Peyer's patch (tissue), 4 donors: ENCODE measurements at regions not wholly inside any gene's neighbourhood (a gene's known extent, or its start where the extent isn't known, plus 50 kb on each side); places are given as distances from the start of the nearest gene placed in this dataset.

ENCODE experiments used
- DNase-seq, 3 donors: peaks; one replicate each; pipeline ENCODE4 v3.0.0-alpha.2; 2017 to 2019
- H3K27ac ChIP-seq, 4 donors: fragments of 200-600 bp; sonication (generic); one replicate each; pipeline ENCODE4 v1.5.1; 2016 to 2019
- H3K27me3 ChIP-seq, 2 donors: fragments of 200-600 bp; sonication (generic); one replicate each; pipeline ENCODE4 v1.5.1; 2019
- H3K36me3 ChIP-seq, 3 donors: fragments of 200-600 bp; sonication (generic); one replicate each; pipeline ENCODE4 v1.5.1; 2016 to 2019
- H3K4me1 ChIP-seq, 4 donors: fragments of 200-600 bp; sonication (generic); one replicate each; pipeline ENCODE4 v1.5.1; 2016 to 2019
- H3K4me3 ChIP-seq, 4 donors: fragments of 200-600 bp; sonication (generic); 1 replicate in 3 of 4; 2 replicates in 1 of 4; pipeline ENCODE4 v1.5.1; 2016 to 2019; ENCODE audit warnings: mild to moderate bottlenecking in 1 of 4
- H3K9me3 ChIP-seq, 4 donors: fragments of 200-600 bp; sonication (generic); one replicate each; pipeline ENCODE4 v1.5.1; 2016 to 2019; ENCODE audit warnings: mild to moderate bottlenecking in 1 of 4
- POLR2A ChIP-seq, 2 donors: fragments of 450-650 bp; IDR thresholded peaks; one replicate each; pipeline ENCODE4 v1.5.1; 2017; ENCODE audit warnings: antibody characterized with exemption in 2 of 2, mild to moderate bottlenecking in 2 of 2, moderate library complexity in 2 of 2
- TF ChIP-seq, protein P1 (sequence below), 6 experiments: fragments of 450-650 bp in 4 of 6; fragments of 200-600 bp in 2 of 6; sonication (generic) in 1 of 6; IDR thresholded peaks; one replicate each; pipeline ENCODE4 v1.5.1; 2017 to 2019; ENCODE audit warnings: antibody characterized with exemption in 6 of 6, mild to moderate bottlenecking in 3 of 6, moderate library complexity in 1 of 6

DNA sequence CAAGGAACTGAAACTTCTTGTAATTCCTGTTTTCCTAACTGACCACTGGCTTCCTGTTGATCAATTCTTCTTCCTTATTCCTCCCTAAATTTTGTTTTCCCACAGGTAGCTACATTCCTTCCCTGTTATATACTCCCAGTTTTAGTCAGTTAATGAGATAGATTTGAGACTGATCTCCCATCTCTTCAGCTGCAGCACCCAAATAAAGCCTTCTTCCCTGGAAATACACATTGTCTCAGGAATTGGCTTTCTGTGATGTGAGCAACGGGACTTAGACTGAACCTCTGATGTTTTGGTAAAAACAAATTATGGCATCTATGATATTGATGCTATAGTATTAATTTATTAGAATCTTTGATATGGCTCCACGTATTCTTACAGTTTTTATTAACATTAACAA, 617.3 kb upstream of the ST8SIA4 start:
- no peaks in the 10 kb centered on the region for H3K9me3 ChIP-seq

DNA sequence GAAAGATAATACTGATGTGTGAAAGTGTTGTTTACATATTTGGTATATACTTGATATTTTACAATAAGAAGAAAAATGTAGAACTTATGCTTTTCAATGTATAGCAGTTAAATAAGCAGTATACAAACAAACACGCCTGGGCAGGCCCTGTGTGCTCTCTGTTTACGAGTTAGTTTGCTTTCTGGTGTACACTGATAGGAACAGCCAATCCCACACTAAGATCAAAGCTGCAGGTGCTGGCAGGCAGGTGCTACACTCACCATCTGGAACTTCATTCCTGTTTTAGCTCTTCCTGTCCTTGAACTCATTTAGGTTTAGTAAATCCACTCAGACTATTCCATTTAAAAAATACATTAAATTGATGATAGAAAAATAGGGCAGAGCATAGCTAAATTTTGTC, 614.7 kb upstream of the ST8SIA4 start:
- H3K4me3 ChIP-seq: no peak overlapping the region
- no peaks in the 10 kb centered on the region for H3K36me3 ChIP-seq
- H3K4me1 ChIP-seq: no peaks in the 10 kb centered on the region
- no peak overlapping the region for H3K27ac ChIP-seq
- DNase-seq: no peak
- H3K27me3 ChIP-seq: no peaks in the 10 kb centered on the region
- no peaks in the 10 kb centered on the region for H3K9me3 ChIP-seq
- TF ChIP-seq POLR2A (IDR thresholded peaks at IDR 0.05): no peak
- TF ChIP-seq, protein P1, sequence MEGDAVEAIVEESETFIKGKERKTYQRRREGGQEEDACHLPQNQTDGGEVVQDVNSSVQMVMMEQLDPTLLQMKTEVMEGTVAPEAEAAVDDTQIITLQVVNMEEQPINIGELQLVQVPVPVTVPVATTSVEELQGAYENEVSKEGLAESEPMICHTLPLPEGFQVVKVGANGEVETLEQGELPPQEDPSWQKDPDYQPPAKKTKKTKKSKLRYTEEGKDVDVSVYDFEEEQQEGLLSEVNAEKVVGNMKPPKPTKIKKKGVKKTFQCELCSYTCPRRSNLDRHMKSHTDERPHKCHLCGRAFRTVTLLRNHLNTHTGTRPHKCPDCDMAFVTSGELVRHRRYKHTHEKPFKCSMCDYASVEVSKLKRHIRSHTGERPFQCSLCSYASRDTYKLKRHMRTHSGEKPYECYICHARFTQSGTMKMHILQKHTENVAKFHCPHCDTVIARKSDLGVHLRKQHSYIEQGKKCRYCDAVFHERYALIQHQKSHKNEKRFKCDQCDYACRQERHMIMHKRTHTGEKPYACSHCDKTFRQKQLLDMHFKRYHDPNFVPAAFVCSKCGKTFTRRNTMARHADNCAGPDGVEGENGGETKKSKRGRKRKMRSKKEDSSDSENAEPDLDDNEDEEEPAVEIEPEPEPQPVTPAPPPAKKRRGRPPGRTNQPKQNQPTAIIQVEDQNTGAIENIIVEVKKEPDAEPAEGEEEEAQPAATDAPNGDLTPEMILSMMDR (IDR thresholded peaks at IDR 0.05): no peak

More for the DNA sequence above, 617.3 kb upstream of the ST8SIA4 start:
- no peak for DNase-seq
- Histone ChIP-seq H3K4me1 (no peaks in the 10 kb centered on the region), H3K27me3 (no peaks in the 10 kb centered on the region), H3K27ac (no peak overlapping the region), H3K36me3 (no peaks in the 10 kb centered on the region), H3K4me3 (no peak overlapping the region)
- no peak for TF ChIP-seq POLR2A (IDR thresholded peaks at IDR 0.05)
- TF ChIP-seq, protein P1 (IDR thresholded peaks at IDR 0.05): no peak

DNA sequence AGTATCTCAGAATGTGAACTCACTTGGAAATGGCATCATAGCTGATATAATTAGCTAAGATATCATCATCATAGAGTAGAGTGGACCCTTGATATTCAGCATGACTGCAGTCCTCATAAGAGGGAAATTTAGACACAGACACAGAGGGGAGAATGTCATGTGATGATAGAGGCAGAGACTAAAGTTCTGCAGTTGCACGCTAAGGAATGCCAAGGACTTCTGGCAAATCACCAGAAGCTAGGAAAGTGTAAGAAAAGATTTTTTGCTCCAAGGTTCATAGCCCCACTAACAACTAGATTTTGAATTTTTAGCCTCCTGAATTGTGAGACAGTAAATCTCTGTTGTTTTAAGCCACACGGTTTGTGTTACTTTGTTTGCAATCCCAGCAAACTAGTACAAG, 612.6 kb upstream of the ST8SIA4 start:
- no peaks in the 10 kb centered on the region for H3K36me3 ChIP-seq
- H3K4me1 ChIP-seq: no peaks in the 10 kb centered on the region
- DNase-seq: no peak
- no peaks in the 10 kb centered on the region for H3K27me3 ChIP-seq
- no peaks in the 10 kb centered on the region for H3K9me3 ChIP-seq
- TF ChIP-seq, protein P1 (IDR thresholded peaks at IDR 0.05): no peak
- TF ChIP-seq POLR2A (IDR thresholded peaks at IDR 0.05): no peak
- no peak overlapping the region for H3K4me3 ChIP-seq
- H3K27ac ChIP-seq: no peak overlapping the region

DNA sequence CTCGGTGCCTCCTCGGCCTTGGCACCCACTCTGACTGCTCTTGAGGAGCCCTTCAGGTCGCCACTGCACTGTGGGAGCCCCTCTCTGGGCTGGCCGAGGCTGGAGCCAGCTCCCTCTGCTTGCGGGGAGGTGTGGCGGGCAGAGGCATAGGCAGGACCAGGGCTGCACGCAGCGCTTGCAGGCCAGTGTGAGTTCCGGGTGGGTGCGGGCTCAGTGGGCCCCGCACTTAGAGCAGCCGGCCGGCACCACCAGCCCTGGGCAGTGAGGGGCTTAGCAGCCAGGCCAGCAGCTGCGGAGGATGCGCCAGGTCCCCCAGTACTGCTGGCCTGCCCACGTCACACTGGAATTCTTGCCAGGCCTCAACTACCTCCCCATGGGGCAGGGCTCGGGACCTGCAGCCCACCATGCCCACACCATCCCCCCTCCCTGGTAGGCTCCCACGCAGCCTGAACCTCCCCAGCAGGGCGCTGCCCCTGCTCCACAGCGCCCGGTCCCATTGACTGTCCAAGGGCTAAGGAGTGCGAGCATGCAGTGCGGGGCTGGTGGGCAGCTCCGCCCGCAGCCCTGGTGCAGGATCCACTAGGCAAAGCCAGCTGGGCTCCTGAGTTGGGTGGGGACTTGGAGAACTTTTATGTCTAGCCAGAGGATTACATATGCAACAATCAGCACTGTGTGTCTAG, 602.9 kb upstream of the ST8SIA4 start:
- H3K9me3 ChIP-seq: peaks cover 0 to 9% (median 0%) of the 10 kb centered on the region in 4 donors
- no peak for DNase-seq
- TF ChIP-seq POLR2A (IDR thresholded peaks at IDR 0.05): no peak
- TF ChIP-seq, protein P1 (IDR thresholded peaks at IDR 0.05): no peak
- H3K27me3 ChIP-seq: no peaks in the 10 kb centered on the region
- H3K27ac ChIP-seq: no peak overlapping the region
- no peak overlapping the region for H3K4me3 ChIP-seq
- no peaks in the 10 kb centered on the region for H3K36me3 ChIP-seq
- H3K4me1 ChIP-seq: no peaks in the 10 kb centered on the region

DNA sequence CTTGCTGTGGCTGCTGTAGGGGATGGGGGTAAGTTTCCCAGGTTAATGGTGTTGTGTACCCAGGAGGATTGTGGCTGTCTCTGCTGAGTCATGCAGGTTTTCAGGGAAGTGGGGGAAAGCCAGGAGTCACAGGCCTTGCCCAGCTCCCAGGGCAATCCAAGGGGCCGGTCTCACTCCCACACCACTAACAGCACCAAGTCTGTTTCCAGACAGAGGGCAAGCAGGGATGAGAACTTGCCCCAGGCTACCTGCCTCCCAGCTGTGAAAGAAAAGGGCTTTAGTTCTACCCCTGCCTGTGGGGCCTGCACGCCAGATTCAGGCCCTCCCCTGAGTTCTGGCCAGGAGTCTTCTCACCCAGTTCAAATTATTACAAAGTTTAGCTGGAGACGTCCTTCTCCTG, 579.8 kb upstream of the ST8SIA4 start:
- Histone ChIP-seq H3K4me1 (no peaks in the 10 kb centered on the region), H3K9me3 (no peaks in the 10 kb centered on the region), H3K4me3 (no peak overlapping the region), H3K27ac (no peak overlapping the region), H3K36me3 (no peaks in the 10 kb centered on the region), H3K27me3 (no peaks in the 10 kb centered on the region)
- TF ChIP-seq, protein P1 (IDR thresholded peaks at IDR 0.05): no peak
- no peak for TF ChIP-seq POLR2A (IDR thresholded peaks at IDR 0.05)
- no peak for DNase-seq

DNA sequence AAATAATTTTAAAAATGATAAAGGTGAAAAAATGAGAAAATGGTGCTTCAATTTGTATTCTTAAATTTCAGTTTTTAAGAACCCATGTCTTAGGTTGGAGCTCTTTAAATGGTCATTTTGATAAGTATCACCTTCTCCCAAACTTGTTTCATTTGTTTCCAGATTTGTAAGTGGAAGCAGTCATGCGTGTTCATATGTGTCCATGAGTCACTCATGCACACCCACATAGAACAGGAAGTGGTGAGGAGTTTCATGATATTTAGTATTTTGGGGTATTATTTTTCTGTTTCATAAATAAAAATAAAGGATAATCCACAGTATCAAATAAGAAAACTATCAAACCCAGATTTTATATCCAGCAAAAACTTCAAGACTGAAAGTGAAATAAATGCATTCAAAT, 570.4 kb upstream of the ST8SIA4 start:
- Histone ChIP-seq H3K36me3 (no peaks in the 10 kb centered on the region), H3K27ac (no peak overlapping the region), H3K27me3 (no peaks in the 10 kb centered on the region), H3K4me1 (no peaks in the 10 kb centered on the region), H3K4me3 (no peak overlapping the region), H3K9me3 (no peaks in the 10 kb centered on the region)
- no peak for DNase-seq
- no peak for TF ChIP-seq POLR2A (IDR thresholded peaks at IDR 0.05)
- TF ChIP-seq, protein P1 (IDR thresholded peaks at IDR 0.05): no peak
